ENCODE measurements at regions not wholly inside any gene's neighbourhood (a gene's known extent, or its start where the extent isn't known, plus 50 kb on each side); places are given as distances from the start of the nearest gene placed in this dataset.

DNA sequence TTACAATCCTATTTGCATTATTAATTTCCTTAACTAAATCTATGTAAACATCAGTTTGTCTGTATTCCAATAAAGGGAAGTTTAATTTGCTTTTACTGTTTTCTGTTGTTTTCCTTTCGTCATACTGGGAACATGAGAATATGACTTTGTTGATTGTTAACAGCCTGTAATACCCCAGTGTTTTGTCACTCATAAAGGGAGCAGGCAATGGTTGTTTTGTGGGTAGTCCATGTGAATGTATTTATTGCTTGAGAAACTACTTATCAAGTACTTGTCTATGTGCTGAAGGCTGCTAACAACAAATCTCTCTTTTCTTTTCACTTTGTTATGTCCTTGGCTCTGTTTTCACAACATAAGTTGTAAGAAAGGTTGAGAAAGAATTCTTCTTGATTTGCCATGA is 1070.2 kb upstream of the ACO1 start:
- Histone ChIP-seq H3K4ac (replicated peaks; ENCODE audit: insufficient read length, low read depth, low read length) (no peak overlapping the region), H3K36me3 (ENCODE audit: control insufficient read depth in 2 of 4, insufficient read depth in 4 of 4, low read length in 3 of 4) (no peaks in the 10 kb centered on the region), H3K4me3 (ENCODE audit: extremely low read depth in 1 of 4, insufficient read depth in 2 of 4, low read depth in 3 of 4, low read length in 4 of 4) (no peak overlapping the region), H3K27me3 (replicated peaks in 1 of 4; ENCODE audit: control insufficient read depth in 3 of 4, extremely low read depth in 1 of 4, insufficient read depth in 3 of 4, low read length in 3 of 4) (no peaks in the 10 kb centered on the region), H2AFZ (ENCODE audit: low read length) (no peak overlapping the region), H3K79me1 (ENCODE audit: low read depth, low read length) (no peaks in the 10 kb centered on the region), H2BK12ac (ENCODE audit: low read depth, low read length) (no peak overlapping the region), H3K79me2 (ENCODE audit: control insufficient read depth in 1 of 2, insufficient read depth in 2 of 2, low read length in 2 of 2) (no peaks in the 10 kb centered on the region), H3K14ac (ENCODE audit: insufficient read length) (no peak overlapping the region), H2BK20ac (ENCODE audit: low read length) (no peak overlapping the region), H3K27ac (ENCODE audit: low read depth, low read length) (no peak overlapping the region), H3K9me3 (ENCODE audit: insufficient read depth in 2 of 2, low read depth in 1 of 2, low read length in 1 of 2) (no peaks in the 10 kb centered on the region), H3K23me2 (ENCODE audit: low read depth, low read length) (no peaks in the 10 kb centered on the region), H4K20me1 (replicated peaks in 1 of 2; ENCODE audit: control insufficient read depth in 1 of 2, insufficient read depth in 2 of 2, low read length in 2 of 2) (no peaks in the 10 kb centered on the region), H2AK5ac (ENCODE audit: low read depth, low read length) (no peak overlapping the region), H2BK5ac (ENCODE audit: low read depth, low read length) (no peak overlapping the region), H3K56ac (replicated peaks; ENCODE audit: insufficient read length, low read depth, low read length) (no peak overlapping the region), H4K5ac (ENCODE audit: insufficient read length, low read depth, low read length) (no peak overlapping the region), H3K4me1 (replicated peaks in 1 of 4; ENCODE audit: control insufficient read depth in 3 of 4, insufficient read depth in 4 of 4, low read length in 3 of 4) (no peaks in the 10 kb centered on the region), H4K8ac (ENCODE audit: extremely low read depth, insufficient read depth, low read length) (no peak overlapping the region), H2BK15ac (ENCODE audit: low read length) (no peak overlapping the region), H3K23ac (ENCODE audit: insufficient read length) (no peak overlapping the region), H2BK120ac (replicated peaks; ENCODE audit: low read depth, low read length) (no peak overlapping the region), H3K18ac (ENCODE audit: extremely low read depth, low read length) (no peak overlapping the region), H3K9ac (replicated peaks in 1 of 4; ENCODE audit: extremely low read depth in 1 of 4, low read depth in 3 of 4, low read length in 3 of 4) (no peak overlapping the region), H4K91ac (replicated peaks; ENCODE audit: insufficient read length, low read length) (no peak overlapping the region), H3K4me2 (ENCODE audit: insufficient read depth in 1 of 2, low read depth in 2 of 2, low read length in 2 of 2) (no peak overlapping the region)
- TF ChIP-seq SP4 (IDR thresholded peaks at IDR 0.05; ENCODE audit: low read length): no peak
- TF ChIP-seq RFX5 (IDR thresholded peaks at IDR 0.05; ENCODE audit: borderline replicate concordance, low read depth, low read length): no peak
- TF ChIP-seq EP300 (IDR thresholded peaks at IDR 0.05; ENCODE audit: borderline replicate concordance in 1 of 2, low read depth in 2 of 2, low read length in 2 of 2): no peak
- TF ChIP-seq RXRA (IDR thresholded peaks at IDR 0.05; ENCODE audit: insufficient read depth, low read depth, low read length): no peak
- no peak for TF ChIP-seq EZH2 (IDR thresholded peaks at IDR 0.05; ENCODE audit: low read depth, low read length, severe bottlenecking)
- TF ChIP-seq GTF2F1 (IDR thresholded peaks at IDR 0.05; ENCODE audit: borderline replicate concordance, low read depth, low read length): no peak
- no peak for TF ChIP-seq CBX5 (IDR thresholded peaks at IDR 0.05; ENCODE audit: low read depth, low read length)
- no peak for TF ChIP-seq RBBP5 (IDR thresholded peaks at IDR 0.05; ENCODE audit: borderline replicate concordance, low read depth, low read length)
- no peak for TF ChIP-seq FOSL1 (IDR thresholded peaks at IDR 0.05; ENCODE audit: insufficient read depth, low read depth, low read length)
- TF ChIP-seq, protein P1, sequence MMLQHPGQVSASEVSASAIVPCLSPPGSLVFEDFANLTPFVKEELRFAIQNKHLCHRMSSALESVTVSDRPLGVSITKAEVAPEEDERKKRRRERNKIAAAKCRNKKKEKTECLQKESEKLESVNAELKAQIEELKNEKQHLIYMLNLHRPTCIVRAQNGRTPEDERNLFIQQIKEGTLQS (IDR thresholded peaks at IDR 0.05; ENCODE audit: insufficient read depth, low read depth, low read length): no peak
- no peak for TF ChIP-seq POLR2AphosphoS5 (IDR thresholded peaks at IDR 0.05; ENCODE audit: low read depth, low read length)
- TF ChIP-seq KDM4A (IDR thresholded peaks at IDR 0.05; ENCODE audit: low read depth, low read length, severe bottlenecking): no peak
- TF ChIP-seq KDM5A (IDR thresholded peaks at IDR 0.05; ENCODE audit: low read length): no peak
- POLR2A ChIA-PET (ENCODE audit: partially characterized antibody): no interaction called here
- FAIRE-seq: peak; percentile 57
- CTCF ChIA-PET (ENCODE audit: partially characterized antibody): interaction anchor here (0.8 kb wide), 1 partner anchor 11 kb away, joined by 3 read pairs; no protein-coding TSS in a partner anchor
- DNase-seq (ENCODE audit: low read depth in 1 of 2, low spot score in 2 of 2): no peak
- 100% methylated on average over 1 of the region's 1 CpG; no CpG with 5 or more reads in 1 of the 2 experiments for WGBS, 2 experiments (ENCODE audit: extremely low coverage in 1 of 2, insufficient coverage in 1 of 2, insufficient read length in 1 of 2, insufficient replicate concordance in 2 of 2, low coverage in 1 of 2, low lambda C conversion rate in 2 of 2, missing lambda C conversion rate in 1 of 2)
